ENCODE measurements at regions not wholly inside any gene's neighbourhood (a gene's known extent, or its start where the extent isn't known, plus 50 kb on each side); places are given as distances from the start of the nearest gene placed in this dataset.

- DNase-seq (ENCODE audit: low read depth) = no peak
Observed at GRCh38 chr6:28732052-28732451, 191.7 kb downstream of the TRIM27 start.

DNA sequence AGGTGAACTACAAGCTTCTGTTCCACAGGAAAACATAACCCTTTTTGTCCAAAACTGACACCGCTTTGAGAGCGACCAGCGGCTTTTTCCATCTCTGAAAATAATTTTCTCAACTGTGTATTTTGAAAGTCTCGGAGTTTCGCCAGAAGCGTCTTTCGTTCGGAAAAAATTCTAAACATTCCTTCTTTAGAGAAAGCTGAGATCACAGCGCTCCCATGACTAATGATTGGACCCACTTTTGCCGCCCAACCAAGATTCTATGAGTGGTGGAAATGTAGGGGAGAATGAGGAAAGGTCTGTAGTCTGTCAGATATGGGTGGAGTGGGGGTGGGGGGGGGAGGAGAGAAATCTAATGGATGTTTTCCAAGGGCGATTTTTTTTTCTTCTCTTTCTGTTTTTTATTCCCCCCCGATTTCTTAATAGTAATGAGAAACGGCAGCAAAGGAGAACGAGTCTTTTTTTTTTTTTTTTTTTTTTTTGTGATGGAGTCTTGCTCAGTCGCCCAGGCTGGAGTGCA, 189.3 kb downstream of the TRIM27 start:
- no peak for DNase-seq (ENCODE audit: low read depth)

DNA sequence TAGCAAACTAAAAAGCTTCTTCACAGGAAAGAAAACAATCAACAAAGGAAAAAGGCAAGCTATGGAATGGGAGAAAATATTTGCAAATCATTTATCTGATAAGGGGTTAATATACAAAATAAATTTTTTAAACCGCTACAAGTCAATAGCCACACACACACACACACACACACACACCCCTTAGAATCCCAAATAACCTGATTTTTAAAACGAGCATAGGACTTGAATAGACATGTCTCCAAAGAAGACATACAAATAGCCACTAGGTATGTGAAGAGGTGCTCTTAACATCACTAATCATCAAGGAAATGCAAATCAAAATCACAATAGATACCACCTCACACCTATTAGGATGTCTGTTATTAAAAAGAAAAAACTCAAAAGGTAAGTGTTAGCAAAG, 187.7 kb downstream of the TRIM27 start:
- DNase-seq (ENCODE audit: low read depth) = no peak

GRCh38 chr6:28737750-28738395, 185.9 kb downstream of the TRIM27 start:
- no peak for DNase-seq (ENCODE audit: low read depth)

- DNase-seq (ENCODE audit: low read depth) = no peak
Observed at GRCh38 chr6:28738396-28738765, 185.4 kb downstream of the TRIM27 start.

- DNase-seq (ENCODE audit: low read depth) = no peak
Observed at GRCh38 chr6:28741363-28741762, 182.4 kb downstream of the TRIM27 start.

DNA sequence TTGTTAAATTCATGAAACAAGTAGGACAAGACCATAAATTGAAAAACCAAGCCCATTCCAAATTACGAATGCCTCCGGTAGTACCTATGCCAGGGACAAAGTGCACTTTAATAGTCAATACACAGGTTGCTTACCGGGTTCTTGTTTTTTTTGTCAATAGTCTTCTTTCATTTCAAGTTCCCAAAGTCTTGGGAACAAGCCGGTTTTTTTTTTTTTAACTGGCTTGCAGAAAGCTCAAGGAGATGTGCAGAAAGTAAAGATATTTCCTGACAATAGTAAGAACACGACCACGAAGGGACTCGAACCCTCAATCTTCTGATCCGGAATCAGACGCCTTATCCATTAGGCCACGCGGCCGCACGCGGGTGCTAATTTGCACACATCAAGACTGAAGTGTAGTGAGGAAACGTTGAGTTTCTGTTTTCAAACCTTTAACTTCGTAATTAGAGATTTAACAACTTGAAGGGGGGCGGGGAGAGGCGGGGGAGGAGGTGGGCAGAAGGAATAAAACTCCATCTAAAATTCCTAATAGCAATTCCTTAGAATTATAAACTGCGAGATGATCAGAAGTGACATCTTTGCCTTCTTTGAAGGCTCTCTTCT, 181.0 kb downstream of the TRIM27 start:
- peak; percentile 46 for DNase-seq (ENCODE audit: low read depth)

- no peak for DNase-seq (ENCODE audit: low read depth)
Observed at GRCh38 chr6:28743271-28743789, 180.5 kb downstream of the TRIM27 start.

- no peak for DNase-seq (ENCODE audit: low read depth)
Observed at GRCh38 chr6:28747083-28747630, 176.6 kb downstream of the TRIM27 start.

GRCh38 chr6:28747631-28748157, 176.1 kb downstream of the TRIM27 start:
- DNase-seq (ENCODE audit: low read depth) = peak; percentile 58

GRCh38 chr6:28748192-28748591, 175.6 kb downstream of the TRIM27 start:
- no peak for DNase-seq (ENCODE audit: low read depth)

DNA sequence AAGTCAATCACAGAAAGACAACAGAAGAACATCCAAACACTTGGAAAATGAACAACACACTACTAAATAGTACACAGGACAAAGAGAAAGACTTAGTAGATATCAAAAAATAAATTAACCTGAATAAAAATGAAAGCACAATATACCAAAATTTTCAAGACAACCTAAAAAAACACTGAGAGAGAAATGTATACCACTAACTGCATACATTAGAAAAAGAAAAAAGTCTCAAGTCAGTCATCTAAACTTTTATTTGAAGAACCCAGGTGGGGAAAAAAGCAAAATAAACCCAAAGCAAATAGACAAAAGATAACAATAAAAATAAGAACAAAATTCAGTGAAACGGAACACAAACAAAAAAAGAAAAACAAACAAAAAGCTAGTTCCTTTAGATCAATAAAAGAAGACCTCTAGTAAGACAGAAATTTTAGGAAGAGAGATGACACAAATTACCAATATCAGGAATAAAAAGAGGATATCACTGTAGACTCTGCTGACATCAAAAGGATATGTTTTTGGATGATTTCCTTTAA, 172.8 kb downstream of the TRIM27 start:
- no peak for DNase-seq (ENCODE audit: low read depth)

GRCh38 chr6:28751514-28751913, 172.3 kb downstream of the TRIM27 start:
- no peak for DNase-seq (ENCODE audit: low read depth)

DNA sequence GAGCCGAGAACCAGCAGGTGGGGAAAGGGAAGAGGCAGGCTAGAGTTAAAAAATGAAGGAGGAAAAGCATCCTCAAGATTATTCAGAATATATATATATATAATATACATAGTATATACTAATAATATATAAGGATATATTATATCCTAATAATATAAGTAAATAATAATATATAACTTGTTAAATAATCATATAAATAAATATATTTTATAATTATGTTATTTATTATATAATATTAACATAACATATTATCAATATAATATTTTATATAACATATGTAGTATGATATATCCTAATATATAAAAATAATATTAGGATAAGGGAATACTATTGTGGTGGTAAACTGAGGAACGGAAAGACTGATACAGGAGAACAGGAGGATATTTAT, 171.8 kb downstream of the TRIM27 start:
- DNase-seq (ENCODE audit: low read depth) = no peak

GRCh38 chr6:28757429-28758045, 166.2 kb downstream of the TRIM27 start:
- DNase-seq (ENCODE audit: low read depth) = no peak

- no peak for DNase-seq (ENCODE audit: low read depth)
Observed at GRCh38 chr6:28758046-28758817, 165.6 kb downstream of the TRIM27 start.

DNA sequence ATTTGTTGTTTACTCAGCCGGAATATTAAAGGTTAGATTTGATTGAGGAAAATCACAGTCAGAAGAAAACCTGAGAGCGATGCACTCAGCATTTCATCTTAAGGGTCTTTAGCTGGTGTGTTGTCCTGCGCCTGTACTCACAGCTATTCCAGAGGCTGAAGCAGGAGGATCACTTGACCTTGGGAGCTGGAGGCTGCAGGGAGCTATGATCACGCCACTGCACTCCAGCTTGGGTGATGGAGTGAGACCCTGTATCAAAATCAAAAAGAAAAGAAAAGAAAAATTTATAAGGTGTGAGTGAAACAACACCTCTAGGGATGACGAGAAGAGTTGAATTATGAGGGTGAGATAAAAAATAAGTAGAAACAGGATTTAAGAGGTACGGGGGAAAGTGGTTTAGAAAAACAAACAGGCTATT, 165.0 kb downstream of the TRIM27 start:
- DNase-seq (ENCODE audit: low read depth) = no peak

GRCh38 chr6:28764014-28764723, 159.6 kb downstream of the TRIM27 start:
- no peak for DNase-seq (ENCODE audit: low read depth)

DNA sequence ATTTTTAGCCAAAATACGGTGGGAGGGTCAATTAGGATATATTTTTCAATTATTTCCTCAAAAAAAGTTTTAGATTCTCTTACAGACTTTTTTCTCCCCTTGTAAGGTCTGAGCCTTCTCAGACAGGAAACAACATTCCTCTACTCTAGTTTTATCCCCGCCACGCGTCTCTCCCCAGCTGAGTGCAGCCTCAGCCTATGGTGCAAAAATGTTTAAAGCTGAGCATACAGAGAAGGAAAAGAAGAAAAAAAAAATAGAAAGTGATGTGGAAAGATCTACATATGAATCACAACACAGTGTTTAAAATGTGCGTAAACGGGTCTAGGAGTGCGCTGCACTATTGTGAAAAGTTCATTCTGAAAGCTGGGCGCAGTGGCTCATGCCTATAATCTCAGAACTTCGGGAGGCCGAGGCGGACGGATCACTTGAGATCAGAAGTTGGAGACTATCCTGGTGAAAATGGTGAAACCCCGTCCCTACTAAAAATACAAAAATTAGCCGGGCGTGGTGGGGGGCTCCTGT, 159.0 kb downstream of the TRIM27 start:
- no peak for DNase-seq (ENCODE audit: low read depth)

DNA sequence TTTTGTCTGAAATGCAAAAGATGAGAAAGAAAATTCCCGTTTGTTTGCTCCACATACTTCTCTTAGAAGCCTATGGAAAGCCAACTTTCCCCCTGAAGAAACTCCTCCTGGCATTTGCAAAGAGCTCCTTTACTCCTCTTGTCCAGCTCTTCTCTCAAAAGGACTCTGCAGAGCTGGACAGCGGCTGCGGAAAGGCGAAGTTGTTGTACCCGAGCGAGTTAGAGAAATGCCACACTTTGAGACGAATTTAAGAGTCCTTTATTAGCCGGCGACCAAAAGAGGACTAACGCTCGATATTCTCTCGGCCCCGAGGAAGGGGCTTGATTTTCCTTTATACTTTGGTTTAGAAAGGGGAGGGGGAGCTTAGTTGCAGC, 157.8 kb downstream of the TRIM27 start:
- no peak for DNase-seq (ENCODE audit: low read depth)

All from myocyte (in vitro differentiated cells).